ENCODE measurements at regions not wholly inside any gene's neighbourhood (a gene's known extent, or its start where the extent isn't known, plus 50 kb on each side); places are given as distances from the start of the nearest gene placed in this dataset.

- Histone ChIP-seq H3K27me3 (no peaks in the 10 kb centered on the region), H3K27ac (no peak overlapping the region), H3K9me3 (no peaks in the 10 kb centered on the region), H3K4me3 (replicated peaks in 1 of 3) (no peak overlapping the region), H3K36me3 (no peaks in the 10 kb centered on the region), H3K4me1 (no peaks in the 10 kb centered on the region)
- TF ChIP-seq POLR2A (IDR thresholded peaks at IDR 0.05) = no peak
- TF ChIP-seq CTCF (IDR thresholded peaks at IDR 0.05) = no peak
- WGBS, 2 donors = 89 to 91% methylated on average over 8 of the region's 8 CpGs
- intact Hi-C loops (cut with DNase I) = no loop called here
- DNase-seq = no peak
These were observed 473.4 kb downstream of the SLITRK5 start for GRCh38 chr13:88144580-88144979.

- no peaks in the 10 kb centered on the region for H3K36me3 ChIP-seq
- 92 to 93% methylated on average over 8 of the region's 8 CpGs for WGBS, 2 donors
- H3K4me1 ChIP-seq = peaks cover 0 to 5% of the 10 kb centered on the region in 2 donors
- DNase-seq = no peak
- intact Hi-C loops (cut with DNase I) = no loop called here
- no peaks in the 10 kb centered on the region for H3K9me3 ChIP-seq
- no peak for TF ChIP-seq CTCF (IDR thresholded peaks at IDR 0.05)
- no peak for TF ChIP-seq POLR2A (IDR thresholded peaks at IDR 0.05)
- no peak overlapping the region for H3K4me3 ChIP-seq (replicated peaks in 1 of 3)
- no peaks in the 10 kb centered on the region for H3K27me3 ChIP-seq
- no peak overlapping the region for H3K27ac ChIP-seq
These were observed 482.2 kb downstream of the SLITRK5 start for GRCh38 chr13:88153353-88153752.

- intact Hi-C loops (cut with DNase I) = no loop called here
- WGBS, 2 donors = 89 to 90% methylated on average over 2 of the region's 2 CpGs
- no peaks in the 10 kb centered on the region for H3K36me3 ChIP-seq
- DNase-seq = no peak
- no peaks in the 10 kb centered on the region for H3K27me3 ChIP-seq
- no peaks in the 10 kb centered on the region for H3K9me3 ChIP-seq
- H3K4me1 ChIP-seq = peaks cover 0 to 5% of the 10 kb centered on the region in 2 donors
- TF ChIP-seq CTCF (IDR thresholded peaks at IDR 0.05) = no peak
- no peak for TF ChIP-seq POLR2A (IDR thresholded peaks at IDR 0.05)
- no peak overlapping the region for H3K27ac ChIP-seq
- no peak overlapping the region for H3K4me3 ChIP-seq (replicated peaks in 1 of 3)
These were observed 482.8 kb downstream of the SLITRK5 start for GRCh38 chr13:88154001-88154400.

- no peak for DNase-seq
- H3K9me3 ChIP-seq = no peaks in the 10 kb centered on the region
- H3K27ac ChIP-seq = no peak overlapping the region
- H3K4me3 ChIP-seq (replicated peaks in 1 of 3) = no peak overlapping the region
- WGBS, 2 donors = 75 to 77% methylated on average over 2 of the region's 2 CpGs
- intact Hi-C loops (cut with DNase I) = no loop called here
- H3K4me1 ChIP-seq = peaks cover 0 to 5% of the 10 kb centered on the region in 2 donors
- no peaks in the 10 kb centered on the region for H3K27me3 ChIP-seq
- TF ChIP-seq POLR2A (IDR thresholded peaks at IDR 0.05) = no peak
- H3K36me3 ChIP-seq = no peaks in the 10 kb centered on the region
These were observed 491.0 kb downstream of the SLITRK5 start for GRCh38 chr13:88162076-88162702.

- no peak overlapping the region for H3K4me3 ChIP-seq (replicated peaks in 1 of 3)
- H3K27ac ChIP-seq = no peak overlapping the region
- no peak for TF ChIP-seq POLR2A (IDR thresholded peaks at IDR 0.05)
- no peak for TF ChIP-seq CTCF (IDR thresholded peaks at IDR 0.05)
- no peak for DNase-seq
- H3K27me3 ChIP-seq = no peaks in the 10 kb centered on the region
- no peaks in the 10 kb centered on the region for H3K9me3 ChIP-seq
- H3K4me1 ChIP-seq = no peaks in the 10 kb centered on the region
- H3K36me3 ChIP-seq = no peaks in the 10 kb centered on the region
- 87 to 90% methylated on average over 4 of the region's 4 CpGs for WGBS, 2 donors
- intact Hi-C loops (cut with DNase I) = no loop called here
These were observed 505.1 kb downstream of the SLITRK5 start for GRCh38 chr13:88176231-88176630.

All from thyroid gland (tissue), 4 donors.